Suppressor macrophage (primary cell): ENCODE measurements at regions not wholly inside any gene's neighbourhood (a gene's known extent, or its start where the extent isn't known, plus 50 kb on each side); places are given as distances from the start of the nearest gene placed in this dataset.
A peak's percentile ranks its signal among the peaks of the same experiment; 100 is the strongest.

ENCODE experiments used
- DNase-seq, 4 experiments: peaks; one replicate each; pipeline ENCODE4 v3.0.0-alpha.2; 2020 to 2022

- DNase-seq: no peak
Observed at GRCh38 chr3:186487819-186488218, 56.4 kb downstream of the CRYGS start.

GRCh38 chr3:186487037-186487436 lies 57.1 kb downstream of the CRYGS start:
- DNase-seq: no peak

- no peak for DNase-seq
Observed at GRCh38 chr3:186483611-186484340, 60.4 kb downstream of the CRYGS start.

GRCh38 chr3:186481526-186481925 lies 62.7 kb downstream of the CRYGS start:
- no peak for DNase-seq

GRCh38 chr3:186477876-186478275 lies 66.3 kb downstream of the CRYGS start:
- no peak for DNase-seq

- DNase-seq: no peak
Observed at GRCh38 chr3:186477033-186477432, 67.1 kb downstream of the CRYGS start.

- no peak for DNase-seq
Observed at GRCh38 chr3:186476541-186476940, 67.6 kb downstream of the CRYGS start.

- no peak for DNase-seq
Observed at GRCh38 chr3:186476044-186476468, 68.1 kb downstream of the CRYGS start.

GRCh38 chr3:186473166-186473565 lies 71.0 kb downstream of the CRYGS start:
- no peak for DNase-seq

- DNase-seq: no peak
Observed at GRCh38 chr3:186472456-186473008, 71.6 kb downstream of the CRYGS start.

GRCh38 chr3:186471771-186472170 lies 72.4 kb downstream of the CRYGS start:
- DNase-seq: no peak

GRCh38 chr3:186469525-186469924 lies 74.7 kb downstream of the CRYGS start:
- no peak for DNase-seq

- DNase-seq: no peak
Observed at GRCh38 chr3:186467969-186468368, 76.2 kb downstream of the CRYGS start.

GRCh38 chr3:186466391-186466974 lies 77.7 kb downstream of the CRYGS start:
- DNase-seq: no peak

GRCh38 chr3:186465508-186465907 lies 78.7 kb downstream of the CRYGS start:
- no peak for DNase-seq

- DNase-seq: peak in 3 of 4 experiments; percentile 14 to 30 (median 23)
Observed at GRCh38 chr3:186464424-186465093, 79.6 kb downstream of the CRYGS start.

- DNase-seq: peak in 2 of 4 experiments; percentile 9 to 30
Observed at GRCh38 chr3:186461141-186461540, 83.0 kb downstream of the CRYGS start.

GRCh38 chr3:186459108-186459467 lies 85.1 kb downstream of the CRYGS start:
- DNase-seq: no peak

- no peak for DNase-seq
Observed at GRCh38 chr3:186458306-186459107, 85.7 kb downstream of the CRYGS start.

- no peak for DNase-seq
Observed at GRCh38 chr3:186457236-186457635, 86.9 kb downstream of the CRYGS start.

GRCh38 chr3:186456731-186457191 lies 87.4 kb downstream of the CRYGS start:
- DNase-seq: no peak

- no peak for DNase-seq
Observed at GRCh38 chr3:186454881-186455703, 89.1 kb downstream of the CRYGS start.
